Stimulated activated naive CD8-positive, alpha-beta T cell treated with anti-CD3 and anti-CD28 coated beads, Interleukin-15, amount 100 ng/mL, for 72 hours (primary cell): ENCODE measurements at regions not wholly inside any gene's neighbourhood (a gene's known extent, or its start where the extent isn't known, plus 50 kb on each side); places are given as distances from the start of the nearest gene placed in this dataset.

Experiments used
- ATAC-seq: fragments of 150-1000 bp; cut with Tn5 transposase; 2 replicates; pipeline ENCODE4 v1.10.0; 2021; ENCODE audit warnings: mild to moderate bottlenecking, moderate library complexity
- DNase-seq, 2 donors: peaks; one replicate each; pipeline ENCODE4 v3.0.0; 2021 to 2022
- H3K27ac Mint-ChIP-seq, 2 donors: one replicate each; pipeline ENCODE4 v1.8.0; 2022; ENCODE audit warnings: mild to moderate bottlenecking in 2 of 2, mixed read lengths in 2 of 2, moderate library complexity in 2 of 2
- H3K27me3 Mint-ChIP-seq: one replicate; pipeline ENCODE4 v1.8.0; 2022; ENCODE audit warnings: mixed read lengths
- H3K4me1 Mint-ChIP-seq: one replicate; pipeline ENCODE4 v1.8.0; 2022; ENCODE audit warnings: mild to moderate bottlenecking, mixed read lengths
- H3K4me3 Mint-ChIP-seq, 2 donors: one replicate each; pipeline ENCODE4 v1.8.0; 2022; ENCODE audit warnings: mild to moderate bottlenecking in 2 of 2, mixed read lengths in 2 of 2, moderate library complexity in 1 of 2
- H3K9me3 Mint-ChIP-seq, 2 donors: one replicate each; pipeline ENCODE4 v1.8.0; 2022; ENCODE audit warnings: mixed read lengths in 2 of 2

- peaks cover 7 to 12% of the 10 kb centered on the region in 2 donors for H3K9me3 Mint-ChIP-seq
- H3K4me3 Mint-ChIP-seq = no peak overlapping the region
- H3K4me1 Mint-ChIP-seq = peaks cover 19% of the 10 kb centered on the region
- DNase-seq (no peak), ATAC-seq (no peak)
- no peaks in the 10 kb centered on the region for H3K27me3 Mint-ChIP-seq
- H3K27ac Mint-ChIP-seq = no peak overlapping the region
Observed at GRCh38 chr10:31702005-31702404, 226.6 kb downstream of the ARHGAP12 start.

DNA sequence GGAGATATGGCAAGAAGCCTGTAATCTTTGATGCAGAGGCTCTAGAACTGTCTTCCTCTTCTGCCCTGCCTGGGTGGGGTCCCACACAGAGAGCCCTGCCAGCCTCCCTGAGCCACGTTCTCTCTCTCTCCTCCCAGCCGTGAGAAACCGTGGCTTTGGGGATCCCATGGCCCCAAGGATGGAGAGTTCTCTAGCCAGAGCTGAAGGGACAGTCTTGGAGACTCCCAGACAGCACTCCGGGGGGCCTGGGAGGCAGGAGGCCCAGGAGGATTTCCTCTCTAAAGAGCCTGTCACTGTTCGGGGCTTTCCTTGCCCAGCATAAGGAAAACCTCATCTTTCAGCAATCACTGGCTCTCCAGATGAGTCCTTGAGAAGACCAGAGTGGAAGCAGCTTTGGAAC is 227.1 kb downstream of the ARHGAP12 start:
- no peak for DNase-seq
- no peak for ATAC-seq
- peaks cover 7 to 12% of the 10 kb centered on the region in 2 donors for H3K9me3 Mint-ChIP-seq

GRCh38 chr10:31700181-31700611 is 228.4 kb downstream of the ARHGAP12 start:
- Mint-ChIP-seq H3K27ac (peak overlapping the region in 1 of 2 donors; percentile 23), H3K27me3 (no peaks in the 10 kb centered on the region), H3K4me1 (peaks cover 15% of the 10 kb centered on the region)

More for the DNA sequence above, 227.1 kb downstream of the ARHGAP12 start:
- Mint-ChIP-seq H3K4me3 (no peak overlapping the region), H3K27ac (no peak overlapping the region), H3K27me3 (no peaks in the 10 kb centered on the region), H3K4me1 (peaks cover 15% of the 10 kb centered on the region)

GRCh38 chr10:31698181-31698830 is 230.3 kb downstream of the ARHGAP12 start:
- DNase-seq (no peak), ATAC-seq (no peak)
- no peak overlapping the region for H3K27ac Mint-ChIP-seq
- no peak overlapping the region for H3K4me3 Mint-ChIP-seq
- H3K4me1 Mint-ChIP-seq = peaks cover 15% of the 10 kb centered on the region
- no peaks in the 10 kb centered on the region for H3K27me3 Mint-ChIP-seq
- peaks cover 4 to 7% of the 10 kb centered on the region in 2 donors for H3K9me3 Mint-ChIP-seq

More at GRCh38 chr10:31700181-31700611, 228.4 kb downstream of the ARHGAP12 start:
- DNase-seq (no peak), ATAC-seq (no peak)
- peaks cover 7 to 12% of the 10 kb centered on the region in 2 donors for H3K9me3 Mint-ChIP-seq
- no peak overlapping the region for H3K4me3 Mint-ChIP-seq

- Mint-ChIP-seq H3K9me3 (peaks cover 0 to 4% of the 10 kb centered on the region in 2 donors), H3K27me3 (no peaks in the 10 kb centered on the region), H3K4me3 (no peak overlapping the region)
Observed at GRCh38 chr10:31697271-31698180, 231.1 kb downstream of the ARHGAP12 start.

GRCh38 chr10:31694929-31695837 is 233.4 kb downstream of the ARHGAP12 start:
- Mint-ChIP-seq H3K9me3 (peaks cover 0 to under 1% of the 10 kb centered on the region in 2 donors), H3K4me1 (peaks cover 3% of the 10 kb centered on the region), H3K27me3 (no peaks in the 10 kb centered on the region), H3K27ac (no peak overlapping the region), H3K4me3 (no peak overlapping the region)
- no peak for ATAC-seq
- no peak for DNase-seq

More at GRCh38 chr10:31697271-31698180, 231.1 kb downstream of the ARHGAP12 start:
- ATAC-seq (no peak), DNase-seq (no peak)
- Mint-ChIP-seq H3K4me1 (peaks cover 15% of the 10 kb centered on the region), H3K27ac (peak overlapping the region in 1 of 2 donors; percentile 75)

DNA sequence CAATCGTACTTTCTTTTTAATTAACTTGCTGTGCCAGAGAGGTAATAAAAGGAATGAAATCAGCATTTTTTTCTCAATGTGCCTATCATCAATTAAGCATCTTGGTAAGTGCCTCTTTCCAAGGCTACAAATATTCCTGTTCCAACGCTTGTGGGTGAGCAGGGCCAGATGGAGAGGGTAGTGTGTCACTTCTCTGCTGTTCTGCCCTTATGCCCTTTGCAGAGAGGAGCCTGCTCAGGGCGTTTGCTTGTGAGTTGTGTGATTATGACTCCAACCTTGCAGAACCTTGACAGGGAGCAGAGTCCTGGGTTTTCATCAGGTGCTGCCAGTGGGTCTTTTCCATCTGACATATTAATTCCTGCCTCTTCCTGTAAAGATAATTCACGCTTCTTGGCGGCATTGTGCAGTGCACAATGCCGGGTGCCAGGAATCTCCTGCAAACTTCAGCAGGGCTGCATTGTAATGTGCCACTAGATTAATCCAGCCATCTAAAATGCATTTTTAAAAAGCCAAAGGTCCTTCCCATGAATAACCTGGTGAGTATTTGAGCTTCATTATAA is 234.4 kb downstream of the ARHGAP12 start:
- H3K4me1 Mint-ChIP-seq = no peaks in the 10 kb centered on the region
- H3K27me3 Mint-ChIP-seq = no peaks in the 10 kb centered on the region
- ATAC-seq = no peak
- H3K4me3 Mint-ChIP-seq = no peak overlapping the region
- no peak for DNase-seq
- H3K9me3 Mint-ChIP-seq = peaks cover 0 to 10% of the 10 kb centered on the region in 2 donors
- H3K27ac Mint-ChIP-seq = no peak overlapping the region

- H3K27me3 Mint-ChIP-seq = no peaks in the 10 kb centered on the region
- peaks cover 0 to 17% of the 10 kb centered on the region in 2 donors for H3K9me3 Mint-ChIP-seq
- no peaks in the 10 kb centered on the region for H3K4me1 Mint-ChIP-seq
- no peak overlapping the region for H3K27ac Mint-ChIP-seq
- ATAC-seq (no peak), DNase-seq (no peak)
- H3K4me3 Mint-ChIP-seq = no peak overlapping the region
Observed at GRCh38 chr10:31693491-31693890, 235.1 kb downstream of the ARHGAP12 start.

- no peaks in the 10 kb centered on the region for H3K4me1 Mint-ChIP-seq
- DNase-seq = no peak
- ATAC-seq = no peak
- no peaks in the 10 kb centered on the region for H3K27me3 Mint-ChIP-seq
- no peak overlapping the region for H3K4me3 Mint-ChIP-seq
- H3K27ac Mint-ChIP-seq = no peak overlapping the region
- peaks cover 22 to 40% of the 10 kb centered on the region in 2 donors for H3K9me3 Mint-ChIP-seq
Observed at GRCh38 chr10:31689233-31689632, 239.4 kb downstream of the ARHGAP12 start.

GRCh38 chr10:31687663-31688482 is 240.8 kb downstream of the ARHGAP12 start:
- H3K27ac Mint-ChIP-seq = no peak overlapping the region
- DNase-seq (no peak), ATAC-seq (peak; percentile 50)
- H3K27me3 Mint-ChIP-seq = no peaks in the 10 kb centered on the region
- H3K9me3 Mint-ChIP-seq = peaks cover 31 to 52% of the 10 kb centered on the region in 2 donors
- H3K4me1 Mint-ChIP-seq = no peaks in the 10 kb centered on the region
- no peak overlapping the region for H3K4me3 Mint-ChIP-seq

DNA sequence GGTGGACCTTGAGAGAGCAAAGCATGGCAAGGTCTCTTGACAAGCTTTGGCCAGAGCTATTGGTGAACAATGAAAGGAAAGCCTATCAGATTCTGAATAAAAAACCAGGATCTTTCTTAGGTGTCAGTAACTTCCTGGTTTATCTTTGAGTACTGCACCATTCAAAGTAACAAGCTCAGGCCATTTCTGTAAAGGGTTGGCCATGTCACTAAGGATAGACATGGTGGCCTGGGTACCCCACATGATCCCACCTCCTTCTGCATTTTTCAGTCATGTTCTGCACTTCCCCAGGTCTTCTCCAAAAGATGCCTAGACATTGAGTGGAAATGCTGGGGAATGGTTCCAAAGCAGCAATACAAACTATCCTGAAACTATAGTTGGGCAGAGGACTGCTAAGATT is 242.0 kb downstream of the ARHGAP12 start:
- H3K27me3 Mint-ChIP-seq = no peaks in the 10 kb centered on the region
- DNase-seq (no peak), ATAC-seq (peak; percentile 37)
- H3K27ac Mint-ChIP-seq = no peak overlapping the region
- peaks cover 37 to 64% of the 10 kb centered on the region in 2 donors for H3K9me3 Mint-ChIP-seq
- H3K4me3 Mint-ChIP-seq = no peak overlapping the region
- no peaks in the 10 kb centered on the region for H3K4me1 Mint-ChIP-seq

GRCh38 chr10:31683682-31684081 is 244.9 kb downstream of the ARHGAP12 start:
- ATAC-seq (no peak), DNase-seq (no peak)
- Mint-ChIP-seq H3K4me1 (no peaks in the 10 kb centered on the region), H3K4me3 (no peak overlapping the region), H3K9me3 (peaks cover 37 to 50% of the 10 kb centered on the region in 2 donors), H3K27me3 (no peaks in the 10 kb centered on the region), H3K27ac (no peak overlapping the region)

GRCh38 chr10:31679936-31680335 is 248.7 kb downstream of the ARHGAP12 start:
- Mint-ChIP-seq H3K9me3 (peaks cover 25 to 37% of the 10 kb centered on the region in 2 donors), H3K4me3 (no peak overlapping the region), H3K27me3 (no peaks in the 10 kb centered on the region), H3K4me1 (no peaks in the 10 kb centered on the region), H3K27ac (no peak overlapping the region)
- no peak for ATAC-seq
- no peak for DNase-seq
